ENCODE measurements at regions not wholly inside any gene's neighbourhood (a gene's known extent, or its start where the extent isn't known, plus 50 kb on each side); places are given as distances from the start of the nearest gene placed in this dataset.
"Not testable (repeated sequence)": the region's sequence is repeated elsewhere in the genome, so short reads cannot be mapped to it uniquely, and the experiment has no call there.

GRCh38 chrX:15116900-15117299 lies 153.0 kb downstream of the ASB9 start:
- DNase-seq (ENCODE audit: low spot score): no peak

GRCh38 chrX:15114743-15115566 lies 154.9 kb downstream of the ASB9 start:
- DNase-seq (ENCODE audit: low spot score): no peak

- no peak for DNase-seq (ENCODE audit: low spot score)
Measured at GRCh38 chrX:15107367-15107988, 162.4 kb downstream of the ASB9 start.

- DNase-seq (ENCODE audit: low spot score): no peak
Measured at GRCh38 chrX:15098505-15098904, 171.4 kb downstream of the ASB9 start.

- no peak for DNase-seq (ENCODE audit: low spot score)
Measured at GRCh38 chrX:15087747-15088146, 182.1 kb downstream of the ASB9 start.

GRCh38 chrX:15073313-15073712 lies 196.6 kb downstream of the ASB9 start:
- no peak for DNase-seq (ENCODE audit: low spot score)

GRCh38 chrX:15072880-15073279 lies 197.0 kb downstream of the ASB9 start:
- DNase-seq (ENCODE audit: low spot score): no peak

GRCh38 chrX:15072259-15072658 lies 197.6 kb downstream of the ASB9 start:
- DNase-seq (ENCODE audit: low spot score): no peak

- DNase-seq (ENCODE audit: low spot score): no peak
Measured at GRCh38 chrX:15059474-15059873, 186.3 kb downstream of the MOSPD2 start.

- peak; percentile 59 for DNase-seq (ENCODE audit: low spot score)
Measured at GRCh38 chrX:15056044-15056443, 182.8 kb downstream of the MOSPD2 start.

- peak; percentile 79 for DNase-seq (ENCODE audit: low spot score)
Measured at GRCh38 chrX:15055146-15055930, 182.1 kb downstream of the MOSPD2 start.

GRCh38 chrX:15050395-15050794 lies 177.2 kb downstream of the MOSPD2 start:
- no peak for DNase-seq (ENCODE audit: low spot score)

- peak; percentile 4 for DNase-seq (ENCODE audit: low spot score)
Measured at GRCh38 chrX:15043538-15043937, 170.3 kb downstream of the MOSPD2 start.

- no peak for DNase-seq (ENCODE audit: low spot score)
Measured at GRCh38 chrX:15033917-15034316, 160.7 kb downstream of the MOSPD2 start.

- no peak for DNase-seq (ENCODE audit: low spot score)
Measured at GRCh38 chrX:15017491-15017890, 144.3 kb downstream of the MOSPD2 start.

GRCh38 chrX:15016051-15016450 lies 142.8 kb downstream of the MOSPD2 start:
- DNase-seq (ENCODE audit: low spot score): no peak

- no peak for DNase-seq (ENCODE audit: low spot score)
Measured at GRCh38 chrX:15014281-15014680, 141.1 kb downstream of the MOSPD2 start.

GRCh38 chrX:15013461-15013860 lies 140.2 kb downstream of the MOSPD2 start:
- no peak for DNase-seq (ENCODE audit: low spot score)

GRCh38 chrX:14997271-14997670 lies 124.0 kb downstream of the MOSPD2 start:
- no peak for DNase-seq (ENCODE audit: low spot score)

- DNase-seq (ENCODE audit: low spot score): not testable (repeated sequence)
Measured at GRCh38 chrX:14984425-14984824, 111.2 kb downstream of the MOSPD2 start.

Data from kidney tubule cell (primary cell).